Mesothelial cell of epicardium (in vitro differentiated cells): ENCODE measurements at regions not wholly inside any gene's neighbourhood (a gene's known extent, or its start where the extent isn't known, plus 50 kb on each side); places are given as distances from the start of the nearest gene placed in this dataset.

Source experiments
- DNase-seq, 2 experiments: peaks; one replicate each; pipeline ENCODE4 v3.0.0; 2021; ENCODE audit warnings: low spot score in 2 of 2; ENCODE audit not compliant: unreplicated experiment in 2 of 2
- H3K27ac Mint-ChIP-seq: 2 replicates; pipeline ENCODE4 v1.8.0; 2021; ENCODE audit warnings: mixed read lengths
- H3K27me3 Mint-ChIP-seq: 2 replicates; pipeline ENCODE4 v1.8.0; 2021; ENCODE audit warnings: low read depth, mixed read lengths
- H3K36me3 Mint-ChIP-seq: 2 replicates; pipeline ENCODE4 v1.8.0; 2021; ENCODE audit warnings: mixed read lengths
- H3K4me1 Mint-ChIP-seq: 2 replicates; pipeline ENCODE4 v1.8.0; 2021; ENCODE audit warnings: mixed read lengths
- H3K4me3 Mint-ChIP-seq: 2 replicates; pipeline ENCODE4 v1.8.0; 2021; ENCODE audit warnings: mild to moderate bottlenecking, moderate library complexity, mixed read lengths
- H3K9me3 Mint-ChIP-seq: 2 replicates; pipeline ENCODE4 v1.8.0; 2021; ENCODE audit warnings: mixed read lengths
- TF ChIP-seq, protein P1 (sequence below): fragments of 200-600 bp; sonication (generic); IDR thresholded peaks from one replicate; pipeline ENCODE4 v1.5.0; 2021; ENCODE audit warnings: antibody characterized with exemption; ENCODE audit not compliant: unreplicated experiment

DNA sequence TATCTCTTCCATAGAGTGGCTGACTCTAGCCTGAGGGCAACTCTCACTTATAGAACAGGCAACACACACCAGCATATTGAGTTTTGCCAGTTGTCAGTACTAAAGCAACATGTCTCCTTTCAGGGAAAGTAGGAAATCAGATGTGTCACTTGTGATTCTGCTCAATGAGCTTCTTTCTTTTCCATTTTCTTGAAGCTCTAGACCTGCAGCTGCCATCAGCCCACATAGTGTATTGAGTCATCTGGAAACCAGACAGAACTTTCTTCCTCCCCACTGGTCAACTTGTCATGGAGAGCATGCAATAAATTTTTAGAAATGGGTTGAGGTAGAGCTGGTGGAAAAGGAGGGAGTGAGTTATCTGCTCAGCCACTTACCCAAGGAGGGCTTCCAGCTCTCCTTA is 209.0 kb upstream of the PLEKHG7 start:
- TF ChIP-seq, protein P1, sequence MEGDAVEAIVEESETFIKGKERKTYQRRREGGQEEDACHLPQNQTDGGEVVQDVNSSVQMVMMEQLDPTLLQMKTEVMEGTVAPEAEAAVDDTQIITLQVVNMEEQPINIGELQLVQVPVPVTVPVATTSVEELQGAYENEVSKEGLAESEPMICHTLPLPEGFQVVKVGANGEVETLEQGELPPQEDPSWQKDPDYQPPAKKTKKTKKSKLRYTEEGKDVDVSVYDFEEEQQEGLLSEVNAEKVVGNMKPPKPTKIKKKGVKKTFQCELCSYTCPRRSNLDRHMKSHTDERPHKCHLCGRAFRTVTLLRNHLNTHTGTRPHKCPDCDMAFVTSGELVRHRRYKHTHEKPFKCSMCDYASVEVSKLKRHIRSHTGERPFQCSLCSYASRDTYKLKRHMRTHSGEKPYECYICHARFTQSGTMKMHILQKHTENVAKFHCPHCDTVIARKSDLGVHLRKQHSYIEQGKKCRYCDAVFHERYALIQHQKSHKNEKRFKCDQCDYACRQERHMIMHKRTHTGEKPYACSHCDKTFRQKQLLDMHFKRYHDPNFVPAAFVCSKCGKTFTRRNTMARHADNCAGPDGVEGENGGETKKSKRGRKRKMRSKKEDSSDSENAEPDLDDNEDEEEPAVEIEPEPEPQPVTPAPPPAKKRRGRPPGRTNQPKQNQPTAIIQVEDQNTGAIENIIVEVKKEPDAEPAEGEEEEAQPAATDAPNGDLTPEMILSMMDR, result no peak
- H3K27ac Mint-ChIP-seq, result no peak overlapping the region

GRCh38 chr12:92492995-92493394 is 209.8 kb upstream of the PLEKHG7 start:
- no peaks in the 10 kb centered on the region for H3K27me3 Mint-ChIP-seq
- no peaks in the 10 kb centered on the region for H3K36me3 Mint-ChIP-seq
- no peaks in the 10 kb centered on the region for H3K4me1 Mint-ChIP-seq
- H3K27ac Mint-ChIP-seq, result no peak overlapping the region
- H3K9me3 Mint-ChIP-seq, result peaks cover 20% of the 10 kb centered on the region
- no peak for DNase-seq
- H3K4me3 Mint-ChIP-seq, result no peak overlapping the region
- TF ChIP-seq, protein P1, result no peak

More for the DNA sequence above, 209.0 kb upstream of the PLEKHG7 start:
- H3K9me3 Mint-ChIP-seq, result peaks cover 20% of the 10 kb centered on the region
- H3K36me3 Mint-ChIP-seq, result no peaks in the 10 kb centered on the region
- no peak for DNase-seq
- H3K4me1 Mint-ChIP-seq, result no peaks in the 10 kb centered on the region
- H3K4me3 Mint-ChIP-seq, result no peak overlapping the region
- no peaks in the 10 kb centered on the region for H3K27me3 Mint-ChIP-seq

- Mint-ChIP-seq H3K27ac (no peak overlapping the region), H3K27me3 (no peaks in the 10 kb centered on the region), H3K9me3 (peaks cover 20% of the 10 kb centered on the region), H3K4me3 (no peak overlapping the region), H3K36me3 (no peaks in the 10 kb centered on the region), H3K4me1 (no peaks in the 10 kb centered on the region)
- no peak for DNase-seq
- TF ChIP-seq, protein P1, result no peak
These were observed 210.5 kb upstream of the PLEKHG7 start for GRCh38 chr12:92492291-92492690.

DNA sequence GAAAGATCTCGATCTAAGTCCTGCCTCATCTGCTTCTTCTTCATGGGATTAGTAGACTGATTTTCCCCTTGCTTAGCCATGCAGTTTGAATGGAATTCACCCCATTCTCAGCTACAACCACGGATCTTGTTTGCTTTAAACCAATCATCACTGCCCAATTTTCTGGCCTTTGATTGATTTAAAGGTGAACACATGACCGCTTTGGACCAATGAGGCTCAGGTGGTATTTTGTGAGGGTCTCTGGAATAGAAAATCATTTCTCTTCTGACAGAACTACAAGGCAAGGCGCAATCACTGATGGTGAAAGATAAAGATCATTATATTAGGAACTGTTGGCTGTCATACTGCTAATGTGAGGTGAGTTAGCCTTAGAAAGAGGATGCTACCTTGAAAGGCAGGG is 213.0 kb upstream of the PLEKHG7 start:
- TF ChIP-seq, protein P1, result no peak
- H3K27ac Mint-ChIP-seq, result no peak overlapping the region
- no peaks in the 10 kb centered on the region for H3K36me3 Mint-ChIP-seq
- H3K9me3 Mint-ChIP-seq, result peaks cover 20% of the 10 kb centered on the region
- no peak for DNase-seq
- no peak overlapping the region for H3K4me3 Mint-ChIP-seq
- peaks cover 19% of the 10 kb centered on the region for H3K4me1 Mint-ChIP-seq
- no peaks in the 10 kb centered on the region for H3K27me3 Mint-ChIP-seq

GRCh38 chr12:92488735-92489134 is 214.1 kb upstream of the PLEKHG7 start:
- H3K4me1 Mint-ChIP-seq, result peaks cover 19% of the 10 kb centered on the region
- H3K4me3 Mint-ChIP-seq, result no peak overlapping the region
- H3K27me3 Mint-ChIP-seq, result no peaks in the 10 kb centered on the region
- H3K9me3 Mint-ChIP-seq, result peaks cover 16% of the 10 kb centered on the region
- no peaks in the 10 kb centered on the region for H3K36me3 Mint-ChIP-seq
- no peak overlapping the region for H3K27ac Mint-ChIP-seq
- TF ChIP-seq, protein P1, result no peak
- no peak for DNase-seq

GRCh38 chr12:92487138-92487485 is 215.7 kb upstream of the PLEKHG7 start:
- H3K27ac Mint-ChIP-seq, result no peak overlapping the region
- no peak for DNase-seq
- H3K9me3 Mint-ChIP-seq, result peaks cover 9% of the 10 kb centered on the region
- TF ChIP-seq, protein P1, result no peak
- H3K36me3 Mint-ChIP-seq, result no peaks in the 10 kb centered on the region
- H3K4me1 Mint-ChIP-seq, result peaks cover 19% of the 10 kb centered on the region
- no peak overlapping the region for H3K4me3 Mint-ChIP-seq
- H3K27me3 Mint-ChIP-seq, result no peaks in the 10 kb centered on the region
